ENCODE measurements at regions not wholly inside any gene's neighbourhood (a gene's known extent, or its start where the extent isn't known, plus 50 kb on each side); places are given as distances from the start of the nearest gene placed in this dataset.
"Not testable (repeated sequence)": the region's sequence is repeated elsewhere in the genome, so short reads cannot be mapped to it uniquely, and the experiment has no call there.

DNA sequence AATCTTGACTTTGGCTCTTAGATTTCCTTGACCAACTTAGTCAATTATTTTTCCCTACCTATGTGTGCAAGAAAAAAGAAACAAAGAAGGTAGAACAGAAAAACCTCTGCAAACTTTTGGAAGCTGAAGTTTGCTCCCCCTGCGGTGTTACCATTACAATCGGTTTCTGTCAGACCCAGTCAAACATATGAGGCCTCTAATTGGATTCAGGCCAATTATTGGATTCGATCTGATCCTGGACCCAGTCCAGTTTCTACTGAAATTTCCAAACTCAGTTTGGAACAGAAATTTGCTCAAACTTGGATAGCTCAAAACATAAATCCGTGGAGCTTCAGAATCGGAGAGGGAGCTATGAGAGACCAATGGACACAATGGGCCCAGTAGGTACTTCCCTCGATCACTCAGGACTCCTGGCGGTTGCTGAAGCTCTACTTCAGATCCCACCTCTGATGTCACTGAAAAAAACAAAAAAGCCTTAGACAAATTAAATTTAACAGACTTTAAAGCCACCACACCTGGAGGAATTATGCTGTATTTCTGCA, 523.9 kb downstream of the DMRTA1 start:
- Histone ChIP-seq H3K4me3 (no peak overlapping the region), H3K27me3 (no peaks in the 10 kb centered on the region), H3K27ac (no peak overlapping the region), H3K9me3 (no peaks in the 10 kb centered on the region), H3K36me3 (no peaks in the 10 kb centered on the region), H3K4me1 (no peaks in the 10 kb centered on the region)
- no peak for DNase-seq
- intact Hi-C loops (cut with DNase I; ENCODE audit: low total_unique reads) = no loop called here
- WGBS, 5 donors = 76 to 84% (median 78%) methylated on average over 7 of the region's 7 CpGs
- TF ChIP-seq POLR2A (IDR thresholded peaks at IDR 0.05) (no peak), POLR2AphosphoS5 (IDR thresholded peaks at IDR 0.05) (no peak), EP300 (IDR thresholded peaks at IDR 0.05) (no peak)
- TF ChIP-seq, protein P1, sequence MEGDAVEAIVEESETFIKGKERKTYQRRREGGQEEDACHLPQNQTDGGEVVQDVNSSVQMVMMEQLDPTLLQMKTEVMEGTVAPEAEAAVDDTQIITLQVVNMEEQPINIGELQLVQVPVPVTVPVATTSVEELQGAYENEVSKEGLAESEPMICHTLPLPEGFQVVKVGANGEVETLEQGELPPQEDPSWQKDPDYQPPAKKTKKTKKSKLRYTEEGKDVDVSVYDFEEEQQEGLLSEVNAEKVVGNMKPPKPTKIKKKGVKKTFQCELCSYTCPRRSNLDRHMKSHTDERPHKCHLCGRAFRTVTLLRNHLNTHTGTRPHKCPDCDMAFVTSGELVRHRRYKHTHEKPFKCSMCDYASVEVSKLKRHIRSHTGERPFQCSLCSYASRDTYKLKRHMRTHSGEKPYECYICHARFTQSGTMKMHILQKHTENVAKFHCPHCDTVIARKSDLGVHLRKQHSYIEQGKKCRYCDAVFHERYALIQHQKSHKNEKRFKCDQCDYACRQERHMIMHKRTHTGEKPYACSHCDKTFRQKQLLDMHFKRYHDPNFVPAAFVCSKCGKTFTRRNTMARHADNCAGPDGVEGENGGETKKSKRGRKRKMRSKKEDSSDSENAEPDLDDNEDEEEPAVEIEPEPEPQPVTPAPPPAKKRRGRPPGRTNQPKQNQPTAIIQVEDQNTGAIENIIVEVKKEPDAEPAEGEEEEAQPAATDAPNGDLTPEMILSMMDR (IDR thresholded peaks at IDR 0.05) = no peak

DNA sequence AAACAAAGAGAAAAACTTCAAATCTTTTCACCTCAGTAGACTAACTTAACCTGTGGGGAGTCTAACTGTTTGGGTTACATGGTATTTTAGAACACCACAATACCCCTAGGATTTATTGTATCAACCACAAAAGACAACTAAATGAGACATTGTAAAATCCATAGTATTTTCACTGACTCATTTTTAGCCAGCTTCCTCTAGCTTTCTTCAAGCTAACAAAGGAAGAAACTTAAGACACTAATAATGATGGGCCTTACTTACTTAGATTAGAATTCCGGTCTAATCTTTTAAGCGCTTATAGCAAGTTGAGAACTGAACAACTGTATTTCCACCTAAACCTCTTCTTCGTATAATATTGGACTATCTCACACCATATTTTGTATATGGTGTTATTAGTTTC, 529.3 kb downstream of the DMRTA1 start:
- H3K27ac ChIP-seq = no peak overlapping the region
- intact Hi-C loops (cut with DNase I; ENCODE audit: low total_unique reads) = no loop called here
- TF ChIP-seq, protein P1 (IDR thresholded peaks at IDR 0.05) = no peak
- TF ChIP-seq POLR2AphosphoS5 (IDR thresholded peaks at IDR 0.05) (no peak), POLR2A (IDR thresholded peaks at IDR 0.05) (no peak), EP300 (IDR thresholded peaks at IDR 0.05) (no peak)
- no peaks in the 10 kb centered on the region for H3K9me3 ChIP-seq
- no peak for DNase-seq
- no peaks in the 10 kb centered on the region for H3K27me3 ChIP-seq
- H3K4me3 ChIP-seq = no peak overlapping the region
- H3K36me3 ChIP-seq = no peaks in the 10 kb centered on the region
- 91 to 99% (median 97%) methylated on average over 3 of the region's 3 CpGs for whole genome bisulfite sequencing, 5 donors
- H3K4me1 ChIP-seq = no peaks in the 10 kb centered on the region

DNA sequence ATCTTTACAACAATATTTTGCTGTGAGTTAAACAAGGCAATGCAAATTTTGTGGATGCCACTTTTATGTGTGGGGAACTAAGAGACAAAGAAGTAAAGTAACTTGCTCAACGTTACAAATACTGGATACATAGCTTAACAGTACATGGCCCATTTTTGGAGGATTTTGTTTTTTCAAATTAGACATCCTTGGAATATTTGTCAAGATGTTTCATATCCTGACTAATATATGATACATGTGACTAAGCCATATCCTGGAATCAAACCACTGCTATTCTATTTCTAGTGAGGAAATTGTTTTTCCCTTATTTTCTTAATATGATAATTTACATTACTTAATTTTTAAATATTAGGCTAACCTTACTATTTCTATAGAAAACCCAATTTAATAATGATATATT, 529.8 kb downstream of the DMRTA1 start:
- no peaks in the 10 kb centered on the region for H3K27me3 ChIP-seq
- no peaks in the 10 kb centered on the region for H3K9me3 ChIP-seq
- H3K4me1 ChIP-seq = no peaks in the 10 kb centered on the region
- H3K4me3 ChIP-seq = no peak overlapping the region
- no peak for DNase-seq
- WGBS, 5 donors = 78 to 91% (median 85%) methylated on average over 1 of the region's 1 CpG
- no peak overlapping the region for H3K27ac ChIP-seq
- intact Hi-C loops (cut with DNase I; ENCODE audit: low total_unique reads) = no loop called here
- TF ChIP-seq EP300 (IDR thresholded peaks at IDR 0.05) (no peak), POLR2A (IDR thresholded peaks at IDR 0.05) (no peak), POLR2AphosphoS5 (IDR thresholded peaks at IDR 0.05) (no peak)
- TF ChIP-seq, protein P1 (IDR thresholded peaks at IDR 0.05) = no peak
- H3K36me3 ChIP-seq = no peaks in the 10 kb centered on the region

DNA sequence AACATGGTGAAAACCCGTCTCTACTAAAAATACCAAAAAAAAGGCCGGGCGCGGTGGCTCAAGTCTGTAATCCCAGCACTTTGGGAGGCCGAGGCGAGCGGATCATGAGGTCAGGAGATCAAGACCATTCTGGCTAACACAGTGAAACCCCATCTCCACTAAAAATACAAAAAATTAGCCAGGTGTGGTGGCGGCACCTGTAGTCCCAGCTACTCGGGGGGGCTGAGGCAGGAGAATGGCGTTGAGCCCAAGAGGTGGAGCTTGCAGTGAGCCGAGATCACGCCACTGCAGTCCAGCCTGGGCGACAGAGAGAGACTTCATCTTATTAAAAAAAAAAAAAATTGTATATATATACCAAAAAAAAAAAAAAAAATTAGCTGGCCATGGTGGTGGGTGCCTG, 533.8 kb downstream of the DMRTA1 start:
- H3K9me3 ChIP-seq = not testable (repeated sequence)
- 84 to 94% (median 91%) methylated on average over 13 of the region's 13 CpGs for WGBS, 5 donors

DNA sequence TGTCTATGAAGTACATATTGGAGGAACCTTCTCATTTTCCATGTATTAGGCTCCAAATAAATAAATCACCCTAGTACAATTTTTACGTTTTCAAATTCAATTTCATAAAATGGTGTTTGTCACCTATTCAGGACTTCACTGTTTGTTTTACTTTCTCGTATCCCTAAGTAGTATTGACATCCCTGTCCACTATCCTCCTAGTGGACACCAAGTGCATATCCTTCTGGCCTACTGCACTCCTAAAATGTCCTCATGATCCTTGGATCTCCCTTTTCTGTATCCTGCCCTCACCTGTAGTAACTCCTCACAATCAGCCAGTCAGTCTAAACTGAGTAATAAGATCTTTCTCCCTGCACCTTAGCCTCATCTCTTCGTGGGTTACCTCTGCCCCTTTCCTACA, 539.9 kb downstream of the DMRTA1 start:
- H3K9me3 ChIP-seq = no peaks in the 10 kb centered on the region
- H3K27me3 ChIP-seq = no peaks in the 10 kb centered on the region
- H3K36me3 ChIP-seq = no peaks in the 10 kb centered on the region
- DNase-seq = no peak
- no peaks in the 10 kb centered on the region for H3K4me1 ChIP-seq
- WGBS, 5 donors = 64 to 83% (median 75%) methylated on average over 3 of the region's 3 CpGs
- TF ChIP-seq EP300 (IDR thresholded peaks at IDR 0.05) (no peak), POLR2AphosphoS5 (IDR thresholded peaks at IDR 0.05) (no peak), POLR2A (IDR thresholded peaks at IDR 0.05) (no peak)
- TF ChIP-seq, protein P1 (IDR thresholded peaks at IDR 0.05) = no peak
- intact Hi-C loops (cut with DNase I; ENCODE audit: low total_unique reads) = no loop called here
- H3K4me3 ChIP-seq = no peak overlapping the region
- H3K27ac ChIP-seq = no peak overlapping the region

More for the DNA sequence above, 533.8 kb downstream of the DMRTA1 start:
- H3K27me3 ChIP-seq; H3K36me3 ChIP-seq; DNase-seq; intact Hi-C loops (cut with DNase I; ENCODE audit: low total_unique reads); H3K4me3 ChIP-seq; H3K27ac ChIP-seq; H3K4me1 ChIP-seq: not testable (repeated sequence)
